ENCODE measurements at regions not wholly inside any gene's neighbourhood (a gene's known extent, or its start where the extent isn't known, plus 50 kb on each side); places are given as distances from the start of the nearest gene placed in this dataset.

- intact Hi-C loops (cut with micrococcal nuclease) = no loop called here
- H3K9ac ChIP-seq (ENCODE audit: low read length) = no peak overlapping the region
- ChIA-PET RAD21 (ENCODE audit: low non-redundant PET in 1 of 2, low total read pairs in 2 of 2, uncharacterized antibody in 2 of 2, unreplicated experiment in 2 of 2) (no interaction called here), POLR2A (no interaction called here), CTCF (interaction anchor here (1.0 to 1.4 kb wide), 2 partner anchors 10 to 68 kb away, joined by 3 to 13 read pairs; no protein-coding TSS in a partner anchor)
- no peaks in the 10 kb centered on the region for H3K27me3 ChIP-seq (ENCODE audit: insufficient read depth, low read length)
- BruUV-seq (replicated peaks) = no TSS peak
- H3K9me3 ChIP-seq (ENCODE audit: control insufficient read depth in 1 of 2, insufficient read depth in 1 of 2, low read depth in 1 of 2, low read length in 2 of 2) = no peaks in the 10 kb centered on the region
- no peaks in the 10 kb centered on the region for H3K79me2 ChIP-seq (ENCODE audit: insufficient read depth, low read length)
- no peak overlapping the region for H3K4me2 ChIP-seq (ENCODE audit: low read length)
- no peak overlapping the region for H2AFZ ChIP-seq (ENCODE audit: low read depth, low read length, poor library complexity, severe bottlenecking)
- H3K4me1 ChIP-seq (ENCODE audit: control insufficient read depth in 1 of 2, insufficient read depth in 2 of 2, low read length in 2 of 2) = no peaks in the 10 kb centered on the region
- ATAC-seq (peak; percentile 70), DNase-seq (ENCODE audit: low read depth, low spot score) (no peak)
- H3K36me3 ChIP-seq (ENCODE audit: control insufficient read depth in 1 of 2, insufficient read depth in 2 of 2, low read length in 2 of 2) = no peaks in the 10 kb centered on the region
- no peak overlapping the region for H3K27ac ChIP-seq (ENCODE audit: low read depth, low read length)
- TF ChIP-seq RAD21 (IDR thresholded peaks at IDR 0.05; ENCODE audit: low read depth) (no peak), CTCF (IDR thresholded peaks at IDR 0.05 in 2 of 3, conservative IDR thresholded peaks at IDR 0.05 in 1 of 3; ENCODE audit: borderline replicate concordance in 1 of 3, insufficient read depth in 1 of 3, low read depth in 2 of 3, low read length in 2 of 3) (peak in 2 of 3 experiments; percentile 46 to 53; a peak in 4 of 6 replicates)
- H3K4me3 ChIP-seq (replicated peaks in 1 of 2; ENCODE audit: low read depth in 1 of 2, low read length in 2 of 2) = no peak overlapping the region
- no peaks in the 10 kb centered on the region for H4K20me1 ChIP-seq (ENCODE audit: insufficient read depth)
- no peaks in the 10 kb centered on the region for H3K9me2 ChIP-seq (ENCODE audit: insufficient read depth)
These were observed 66.3 kb upstream of the IL6 start for GRCh38 chr7:22660732-22661131.

- H2AFZ ChIP-seq (ENCODE audit: low read depth, low read length, poor library complexity, severe bottlenecking) = no peak overlapping the region
- no peak overlapping the region for H3K9ac ChIP-seq (ENCODE audit: low read length)
- DNase-seq (ENCODE audit: low read depth, low spot score) (no peak), ATAC-seq (no peak)
- H3K4me1 ChIP-seq (ENCODE audit: control insufficient read depth in 1 of 2, insufficient read depth in 2 of 2, low read length in 2 of 2) = no peaks in the 10 kb centered on the region
- no peak overlapping the region for H3K4me2 ChIP-seq (ENCODE audit: low read length)
- RAD21 ChIA-PET (ENCODE audit: low non-redundant PET in 1 of 2, low total read pairs in 2 of 2, uncharacterized antibody in 2 of 2, unreplicated experiment in 2 of 2) = no interaction called here
- H3K27me3 ChIP-seq (ENCODE audit: insufficient read depth, low read length) = no peaks in the 10 kb centered on the region
- CTCF ChIA-PET = interaction anchor here (1.4 kb wide), 1 partner anchor 11 kb away, joined by 13 read pairs; no protein-coding TSS in a partner anchor
- H3K4me3 ChIP-seq (replicated peaks in 1 of 2; ENCODE audit: low read depth in 1 of 2, low read length in 2 of 2) = no peak overlapping the region
- H4K20me1 ChIP-seq (ENCODE audit: insufficient read depth) = no peaks in the 10 kb centered on the region
- POLR2A ChIA-PET = no interaction called here
- intact Hi-C loops (cut with micrococcal nuclease) = no loop called here
- no TSS peak for BruUV-seq (replicated peaks)
- no peaks in the 10 kb centered on the region for H3K9me2 ChIP-seq (ENCODE audit: insufficient read depth)
- H3K9me3 ChIP-seq (ENCODE audit: control insufficient read depth in 1 of 2, insufficient read depth in 1 of 2, low read depth in 1 of 2, low read length in 2 of 2) = no peaks in the 10 kb centered on the region
- no peaks in the 10 kb centered on the region for H3K79me2 ChIP-seq (ENCODE audit: insufficient read depth, low read length)
- H3K27ac ChIP-seq (ENCODE audit: low read depth, low read length) = no peak overlapping the region
- H3K36me3 ChIP-seq (ENCODE audit: control insufficient read depth in 1 of 2, insufficient read depth in 2 of 2, low read length in 2 of 2) = no peaks in the 10 kb centered on the region
- TF ChIP-seq ATF3 (IDR thresholded peaks at IDR 0.05) = no peak
- no peak for TF ChIP-seq CTCF (IDR thresholded peaks at IDR 0.05 in 2 of 3, conservative IDR thresholded peaks at IDR 0.05 in 1 of 3; ENCODE audit: borderline replicate concordance in 1 of 3, insufficient read depth in 1 of 3, low read depth in 2 of 3, low read length in 2 of 3)
- TF ChIP-seq SIN3A (IDR thresholded peaks at IDR 0.05; ENCODE audit: low read depth) = no peak
- no peak for TF ChIP-seq ZNF274 (IDR thresholded peaks at IDR 0.05; ENCODE audit: low read depth, low read length)
- TF ChIP-seq EZH2 (IDR thresholded peaks at IDR 0.05) = no peak
- no peak for TF ChIP-seq EGR1 (IDR thresholded peaks at IDR 0.05; ENCODE audit: low read depth)
- no peak for TF ChIP-seq CEBPB (IDR thresholded peaks at IDR 0.05; ENCODE audit: low read depth)
- TF ChIP-seq POLR2AphosphoS5 (IDR thresholded peaks at IDR 0.05; ENCODE audit: low read depth, low read length) = no peak
- no peak for TF ChIP-seq SP1 (IDR thresholded peaks at IDR 0.05; ENCODE audit: low read depth)
- no peak for TF ChIP-seq JUND (IDR thresholded peaks at IDR 0.05)
- TF ChIP-seq TCF7L2 (IDR thresholded peaks at IDR 0.05; ENCODE audit: borderline replicate concordance, extremely low read depth, insufficient read depth, insufficient read length) = no peak
- TF ChIP-seq YY1 (IDR thresholded peaks at IDR 0.05; ENCODE audit: extremely low read depth, insufficient replicate concordance, low read depth, low read length) = no peak
- TF ChIP-seq ZBTB33 (IDR thresholded peaks at IDR 0.05; ENCODE audit: extremely low read depth, insufficient replicate concordance, low read length) = no peak
These were observed 66.7 kb upstream of the IL6 start for GRCh38 chr7:22660293-22660692.

Measured in HCT116 (cell line).